Adipocyte (in vitro differentiated cells): ENCODE measurements at regions not wholly inside any gene's neighbourhood (a gene's known extent, or its start where the extent isn't known, plus 50 kb on each side); places are given as distances from the start of the nearest gene placed in this dataset.

Experiments used
- DNase-seq: peaks from one replicate; pipeline ENCODE4 v3.0.0-alpha.2; 2015; ENCODE audit warnings: low read depth
- H3K27me3 ChIP-seq: replicated peaks from 2 replicates; pipeline ENCODE4 v1.7.0; 2013; ENCODE audit warnings: mild to moderate bottlenecking, low read length, moderate library complexity; ENCODE audit not compliant: control insufficient read depth, insufficient read depth
- H3K36me3 ChIP-seq: 2 replicates; pipeline ENCODE4 v1.7.0; 2013; ENCODE audit warnings: low read length, mild to moderate bottlenecking, moderate library complexity; ENCODE audit not compliant: control insufficient read depth, insufficient read depth, severe bottlenecking
- H3K4me1 ChIP-seq: 2 replicates; pipeline ENCODE4 v1.7.0; 2013; ENCODE audit warnings: mild to moderate bottlenecking, low read length, moderate library complexity; ENCODE audit not compliant: control insufficient read depth, insufficient read depth
- H3K4me3 ChIP-seq: 2 replicates; pipeline ENCODE4 v1.7.0; 2013; ENCODE audit warnings: mild to moderate bottlenecking, low read length, moderate library complexity
- H3K9ac ChIP-seq: 2 replicates; pipeline ENCODE4 v1.7.0; 2013; ENCODE audit warnings: mild to moderate bottlenecking, low read length, moderate library complexity
- H3K9me3 ChIP-seq: 2 replicates; pipeline ENCODE4 v1.7.0; 2013; ENCODE audit warnings: mild to moderate bottlenecking, low read length, moderate library complexity; ENCODE audit not compliant: control insufficient read depth

DNA sequence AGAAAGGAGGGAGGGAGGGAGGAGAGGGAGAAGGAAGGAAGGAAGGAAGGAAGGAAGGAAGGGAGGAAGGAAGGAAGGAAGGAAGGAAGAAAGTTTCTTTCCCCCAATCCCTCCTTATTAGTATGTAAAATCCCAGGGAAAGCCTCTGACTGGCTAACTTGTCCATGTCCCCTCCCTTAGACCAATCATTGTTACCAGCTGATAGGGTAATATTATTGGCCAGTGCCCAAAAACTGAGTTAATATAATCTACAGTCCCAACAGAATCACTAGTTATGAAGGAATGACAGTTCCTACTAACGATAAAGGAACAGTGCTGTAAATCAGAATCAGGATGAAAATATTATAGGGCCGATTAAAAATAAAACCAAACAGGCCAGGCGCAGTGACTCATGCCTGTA lies 53.6 kb upstream of the CCNG1 start:
- no peak overlapping the region for H3K9ac ChIP-seq
- no peaks in the 10 kb centered on the region for H3K27me3 ChIP-seq
- no peak for DNase-seq
- no peaks in the 10 kb centered on the region for H3K36me3 ChIP-seq
- H3K4me1 ChIP-seq, result peaks cover 31% of the 10 kb centered on the region
- H3K9me3 ChIP-seq, result no peaks in the 10 kb centered on the region
- no peak overlapping the region for H3K4me3 ChIP-seq

DNA sequence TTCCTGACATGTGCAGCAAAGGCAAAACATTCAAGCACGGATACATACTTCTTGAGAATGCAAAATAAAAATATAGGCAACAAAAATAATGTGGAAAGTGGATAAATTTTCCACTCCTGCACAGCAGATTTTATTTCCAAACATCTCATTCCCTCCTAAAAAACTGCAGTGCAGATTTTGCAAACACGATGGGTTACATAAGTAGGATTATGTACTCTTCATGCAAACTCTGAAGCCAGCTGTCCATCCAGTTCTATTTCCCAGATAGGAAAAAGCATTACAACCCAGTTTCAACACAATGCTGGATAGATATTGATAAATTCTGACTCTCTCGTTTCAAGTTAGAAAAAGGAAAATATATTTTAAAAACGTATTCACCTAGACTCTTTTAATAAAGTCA lies 52.7 kb upstream of the CCNG1 start:
- Histone ChIP-seq H3K36me3 (no peaks in the 10 kb centered on the region), H3K4me3 (peak overlapping the region; percentile 30)
- no peak for DNase-seq

DNA sequence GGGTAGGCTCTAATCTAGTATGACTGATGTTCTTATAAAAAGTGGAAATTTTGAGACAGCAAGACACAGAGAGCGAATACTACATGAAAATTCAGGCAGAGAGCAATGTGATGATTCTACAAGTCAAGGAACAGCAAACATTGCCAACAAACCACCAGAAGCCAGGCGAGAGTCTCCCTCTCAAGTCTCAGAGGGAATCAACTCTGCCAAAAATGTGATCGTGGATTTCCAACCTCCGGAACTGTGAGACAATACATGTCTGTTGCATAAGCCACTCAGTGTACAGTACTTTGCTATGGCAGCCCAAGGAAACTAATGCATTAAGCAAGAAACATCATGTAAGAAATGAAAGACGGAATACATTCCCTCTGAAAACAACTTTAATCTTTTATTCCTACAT lies 52.1 kb upstream of the CCNG1 start:
- peaks cover 21% of the 10 kb centered on the region for H3K4me1 ChIP-seq
- no peaks in the 10 kb centered on the region for H3K36me3 ChIP-seq
- no peak overlapping the region for H3K9ac ChIP-seq
- DNase-seq, result no peak
- no peaks in the 10 kb centered on the region for H3K27me3 ChIP-seq
- H3K4me3 ChIP-seq, result peak overlapping the region; percentile 30
- no peaks in the 10 kb centered on the region for H3K9me3 ChIP-seq

More for the DNA sequence above, 52.7 kb upstream of the CCNG1 start:
- Histone ChIP-seq H3K9me3 (no peaks in the 10 kb centered on the region), H3K9ac (no peak overlapping the region), H3K27me3 (no peaks in the 10 kb centered on the region), H3K4me1 (peaks cover 26% of the 10 kb centered on the region)

DNA sequence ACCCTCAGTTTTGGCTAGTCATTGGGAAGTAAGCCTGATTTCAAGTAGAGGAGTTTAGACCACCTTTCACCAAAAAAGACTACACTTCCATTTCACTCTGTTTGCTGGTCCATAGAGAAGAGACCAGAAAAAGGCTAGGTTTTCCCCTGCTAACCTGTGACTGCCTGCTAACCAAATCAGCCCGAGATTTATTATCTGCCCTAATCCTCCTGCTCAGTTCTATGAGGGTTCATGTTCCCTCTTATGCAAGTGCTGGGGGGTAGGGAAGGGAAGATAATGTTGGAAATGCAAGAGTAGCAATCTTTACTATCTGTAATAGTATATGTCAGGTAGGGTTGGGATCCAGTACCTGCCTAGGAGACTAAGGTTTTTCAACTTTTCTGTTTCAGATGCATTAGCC lies 51.6 kb upstream of the CCNG1 start:
- Histone ChIP-seq H3K27me3 (no peaks in the 10 kb centered on the region), H3K36me3 (no peaks in the 10 kb centered on the region), H3K4me3 (no peak overlapping the region), H3K9me3 (no peaks in the 10 kb centered on the region), H3K9ac (no peak overlapping the region), H3K4me1 (peaks cover 21% of the 10 kb centered on the region)
- no peak for DNase-seq

DNA sequence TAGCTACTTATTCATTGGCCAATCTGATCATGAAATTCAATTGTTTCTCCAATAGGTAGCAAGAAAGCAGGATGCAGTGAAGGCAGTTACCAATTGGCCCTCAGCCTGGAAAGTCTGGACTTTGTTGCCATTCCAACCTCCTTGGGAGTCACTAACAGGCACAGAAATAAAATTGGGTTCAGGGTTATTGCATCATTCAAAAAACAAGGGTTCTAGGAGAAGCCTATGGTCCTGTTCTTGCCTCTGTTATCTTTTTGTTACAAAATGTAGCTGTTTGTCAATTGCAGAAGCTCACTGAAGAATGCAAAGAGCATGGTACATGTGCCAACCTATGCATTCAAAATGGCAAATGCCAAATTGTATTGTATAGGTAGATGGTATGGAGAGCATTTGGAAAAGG lies 51.0 kb upstream of the CCNG1 start:
- no peak for DNase-seq
- Histone ChIP-seq H3K36me3 (no peaks in the 10 kb centered on the region), H3K27me3 (no peaks in the 10 kb centered on the region), H3K9me3 (no peaks in the 10 kb centered on the region), H3K4me1 (peaks cover 21% of the 10 kb centered on the region), H3K4me3 (no peak overlapping the region), H3K9ac (no peak overlapping the region)

DNA sequence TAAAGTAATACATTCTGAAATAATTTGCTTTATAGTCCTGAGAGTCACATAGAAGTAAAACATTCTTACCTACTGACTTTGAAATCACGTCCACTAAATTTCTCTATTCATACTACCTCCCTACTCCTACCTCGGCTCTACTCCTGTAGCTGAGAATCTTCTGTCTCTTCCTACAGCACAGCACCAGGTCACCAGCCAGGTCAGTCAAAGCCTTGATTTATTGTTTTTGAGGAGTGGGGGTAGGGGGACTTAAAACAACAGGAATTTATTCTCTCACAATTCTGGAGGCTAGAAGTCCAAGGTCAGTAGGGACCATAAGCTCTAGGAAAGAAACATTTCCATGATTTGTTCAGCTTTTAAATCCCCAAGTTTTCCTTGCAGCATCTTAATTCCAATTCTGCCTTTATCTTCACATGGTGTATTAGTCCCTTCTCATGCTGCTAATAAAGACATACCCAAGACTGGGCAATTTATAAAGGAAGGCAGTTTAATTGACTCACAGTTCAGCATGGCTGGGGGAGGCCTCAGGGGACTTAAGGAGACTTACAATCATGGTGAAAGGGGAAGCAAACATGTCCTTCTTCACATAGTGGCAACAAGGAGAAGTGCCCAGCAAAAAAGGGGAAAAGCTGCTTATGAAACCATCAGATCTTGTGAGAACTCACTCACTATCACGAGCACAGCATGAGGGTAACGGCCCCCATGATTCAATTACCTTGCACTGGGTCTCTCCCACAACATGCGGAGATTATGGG lies 49.6 kb upstream of the CCNG1 start:
- Histone ChIP-seq H3K36me3 (no peaks in the 10 kb centered on the region), H3K9me3 (no peaks in the 10 kb centered on the region), H3K4me1 (peaks cover 21% of the 10 kb centered on the region), H3K27me3 (no peaks in the 10 kb centered on the region), H3K4me3 (no peak overlapping the region), H3K9ac (no peak overlapping the region)
- DNase-seq, result no peak
